GM12864 (cell line): ENCODE measurements at regions not wholly inside any gene's neighbourhood (a gene's known extent, or its start where the extent isn't known, plus 50 kb on each side); places are given as distances from the start of the nearest gene placed in this dataset.

Experiments
- DNase-seq: peaks from one replicate; pipeline ENCODE4 v3.0.0-alpha.2; 2011; ENCODE audit warnings: low read depth
- H3K4me3 ChIP-seq: 2 replicates; pipeline ENCODE4 v1.5.1; 2011; ENCODE audit warnings: mild to moderate bottlenecking, low read depth, low read length, control low read depth
- TF ChIP-seq, protein P1 (sequence below): IDR thresholded peaks from 2 replicates; pipeline ENCODE4 v1.5.1; 2011; ENCODE audit warnings: low read depth, mild to moderate bottlenecking, moderate library complexity, low read length, control low read depth, inconsistent platforms; ENCODE audit errors: missing control alignments

DNA sequence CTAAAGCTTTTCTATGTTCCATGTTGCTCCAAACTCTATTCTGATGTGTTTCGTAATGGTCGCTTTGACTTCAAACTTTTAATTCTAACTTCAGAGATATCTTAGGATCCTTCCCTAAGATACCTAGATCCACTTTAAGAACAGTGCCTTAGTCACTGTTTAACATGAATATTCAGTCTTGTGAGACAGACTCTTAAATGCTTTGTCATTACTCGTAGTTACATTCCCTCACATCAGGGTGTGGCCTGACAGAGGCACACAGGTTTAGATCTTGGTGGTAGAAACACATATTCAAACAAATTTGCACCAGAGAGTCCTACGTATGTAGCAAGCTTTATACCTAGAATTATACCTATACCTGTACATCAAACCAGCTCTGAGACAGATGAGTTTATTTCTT is 687.0 kb upstream of the C9orf72 start:
- DNase-seq: no peak
- TF ChIP-seq, protein P1, sequence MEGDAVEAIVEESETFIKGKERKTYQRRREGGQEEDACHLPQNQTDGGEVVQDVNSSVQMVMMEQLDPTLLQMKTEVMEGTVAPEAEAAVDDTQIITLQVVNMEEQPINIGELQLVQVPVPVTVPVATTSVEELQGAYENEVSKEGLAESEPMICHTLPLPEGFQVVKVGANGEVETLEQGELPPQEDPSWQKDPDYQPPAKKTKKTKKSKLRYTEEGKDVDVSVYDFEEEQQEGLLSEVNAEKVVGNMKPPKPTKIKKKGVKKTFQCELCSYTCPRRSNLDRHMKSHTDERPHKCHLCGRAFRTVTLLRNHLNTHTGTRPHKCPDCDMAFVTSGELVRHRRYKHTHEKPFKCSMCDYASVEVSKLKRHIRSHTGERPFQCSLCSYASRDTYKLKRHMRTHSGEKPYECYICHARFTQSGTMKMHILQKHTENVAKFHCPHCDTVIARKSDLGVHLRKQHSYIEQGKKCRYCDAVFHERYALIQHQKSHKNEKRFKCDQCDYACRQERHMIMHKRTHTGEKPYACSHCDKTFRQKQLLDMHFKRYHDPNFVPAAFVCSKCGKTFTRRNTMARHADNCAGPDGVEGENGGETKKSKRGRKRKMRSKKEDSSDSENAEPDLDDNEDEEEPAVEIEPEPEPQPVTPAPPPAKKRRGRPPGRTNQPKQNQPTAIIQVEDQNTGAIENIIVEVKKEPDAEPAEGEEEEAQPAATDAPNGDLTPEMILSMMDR: no peak
- no peak overlapping the region for H3K4me3 ChIP-seq

DNA sequence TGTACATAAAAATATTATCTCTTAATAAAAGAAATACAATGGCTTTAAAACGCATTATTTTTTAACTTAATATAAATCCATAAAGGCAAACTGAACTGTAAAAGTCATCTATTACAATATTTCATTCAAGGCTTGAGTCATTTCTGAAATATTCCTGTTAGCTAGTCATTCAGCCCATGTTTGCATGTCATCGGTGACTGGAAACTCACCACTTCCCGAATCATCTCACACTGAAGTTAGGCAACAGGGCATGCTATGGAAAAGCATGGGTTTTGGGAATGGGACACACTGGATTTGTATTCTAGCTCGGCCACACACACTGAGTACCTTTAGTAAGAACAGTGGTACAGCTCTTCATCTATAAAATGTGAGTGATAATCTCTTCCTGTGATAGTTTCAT is 691.1 kb upstream of the C9orf72 start:
- H3K4me3 ChIP-seq: no peak overlapping the region
- no peak for DNase-seq
- TF ChIP-seq, protein P1: no peak

DNA sequence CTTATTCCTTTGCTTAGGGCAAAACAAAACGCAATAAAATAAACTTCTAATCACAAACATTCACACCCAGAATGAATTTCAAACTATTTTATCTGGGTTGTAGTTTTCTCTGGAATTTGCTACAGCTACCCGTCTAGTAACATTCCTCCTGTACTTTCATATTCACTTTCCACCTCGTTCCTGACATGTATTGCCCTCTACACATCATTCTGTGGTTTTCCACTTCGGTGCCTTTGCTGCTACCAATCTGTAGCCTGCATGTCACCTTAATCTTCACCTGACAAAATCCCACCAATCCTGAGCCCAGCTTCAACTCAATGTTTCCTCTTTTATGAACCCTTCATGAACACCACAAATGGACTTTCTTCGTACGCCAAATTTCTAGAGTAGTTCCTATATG is 694.1 kb upstream of the C9orf72 start:
- H3K4me3 ChIP-seq: no peak overlapping the region
- no peak for DNase-seq
- TF ChIP-seq, protein P1: no peak

DNA sequence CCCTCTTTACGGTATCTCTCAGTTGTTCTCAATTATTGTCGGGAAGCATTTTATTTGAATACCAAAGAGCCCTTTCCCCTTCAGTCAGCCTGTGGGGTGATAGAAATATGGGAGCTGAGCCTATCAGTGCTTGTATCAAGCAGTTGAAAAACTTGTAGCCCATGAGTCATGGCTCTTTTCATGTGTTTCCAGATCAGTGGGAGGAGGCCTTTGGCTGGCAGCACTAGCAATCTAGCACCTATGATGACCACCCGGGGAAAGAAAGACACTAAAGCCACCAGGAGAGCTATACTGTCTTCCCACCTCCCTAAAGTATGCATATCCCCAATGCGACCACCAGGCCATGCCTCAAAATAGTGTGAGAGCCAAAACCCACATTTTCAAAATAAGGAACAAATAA is 696.9 kb upstream of the C9orf72 start:
- no peak overlapping the region for H3K4me3 ChIP-seq
- DNase-seq: no peak
- TF ChIP-seq, protein P1: no peak

DNA sequence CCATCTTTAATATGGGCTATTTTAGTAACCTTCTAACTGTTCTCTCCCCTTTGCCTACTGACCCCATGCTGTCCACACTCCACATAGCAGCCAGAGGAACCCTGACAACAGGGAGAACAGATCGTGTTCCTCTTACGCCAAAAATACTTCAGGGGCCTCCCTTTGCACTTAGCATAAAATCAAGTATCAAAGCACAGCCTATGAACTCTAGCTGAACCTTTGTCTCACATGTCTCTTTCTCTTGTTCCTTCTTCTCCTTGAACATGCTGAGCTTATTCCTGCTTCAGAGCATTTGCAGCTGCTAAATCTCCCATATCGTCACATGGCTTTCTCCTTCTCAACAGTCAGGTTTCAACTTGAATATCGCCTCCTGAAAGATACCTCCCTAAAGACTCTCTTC is 698.8 kb upstream of the C9orf72 start:
- no peak for DNase-seq
- TF ChIP-seq, protein P1: no peak
- no peak overlapping the region for H3K4me3 ChIP-seq

DNA sequence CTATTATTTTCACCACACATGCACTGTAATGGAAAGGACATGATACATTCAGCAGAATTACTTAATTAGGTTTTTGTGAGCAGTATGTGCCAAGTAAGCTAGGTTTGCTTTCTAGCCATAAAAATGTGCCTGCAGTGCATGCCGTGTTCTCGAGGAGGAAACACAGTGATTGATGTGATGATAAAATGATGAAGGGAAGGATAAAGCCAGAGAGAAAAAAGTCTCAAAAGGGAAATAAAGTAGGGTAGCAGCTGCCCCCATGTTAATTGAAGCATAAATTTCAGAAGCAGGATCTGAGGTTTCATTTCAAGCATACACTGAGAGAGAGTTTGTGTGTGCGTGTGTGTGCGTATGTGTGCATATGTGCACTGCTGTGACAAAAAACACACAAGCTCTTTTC is 714.2 kb upstream of the C9orf72 start:
- TF ChIP-seq, protein P1: no peak
- no peak overlapping the region for H3K4me3 ChIP-seq
- DNase-seq: no peak

DNA sequence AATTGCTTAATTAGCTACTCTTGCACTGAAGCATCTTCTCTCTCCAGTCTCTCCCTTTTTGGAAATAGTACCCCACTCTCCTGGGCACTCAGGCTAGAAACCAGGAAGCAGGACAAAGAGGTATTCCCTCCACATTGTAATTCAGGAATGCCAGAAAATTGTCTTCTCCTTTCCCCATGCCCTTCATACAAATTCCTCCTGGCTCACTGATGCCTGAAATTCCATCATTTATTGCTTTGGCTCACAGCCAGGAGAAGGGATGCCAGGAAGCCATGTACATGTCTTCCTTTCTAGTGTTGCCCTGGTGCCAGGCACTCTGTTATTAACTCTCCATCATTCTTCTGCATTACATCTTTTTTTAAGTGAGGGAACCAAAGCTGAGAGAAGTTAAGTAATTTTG is 716.5 kb upstream of the C9orf72 start:
- TF ChIP-seq, protein P1: no peak
- no peak overlapping the region for H3K4me3 ChIP-seq
- DNase-seq: no peak
